Left lung (tissue), 4 donors: ENCODE measurements at regions not wholly inside any gene's neighbourhood (a gene's known extent, or its start where the extent isn't known, plus 50 kb on each side); places are given as distances from the start of the nearest gene placed in this dataset.

Experiments used
- ATAC-seq: fragments of 200-7000 bp; cut with Tn5 transposase; one replicate; pipeline ENCODE4 v1.9.1; 2020; ENCODE audit warnings: moderate library complexity
- DNase-seq, 4 donors: peaks; one replicate each; pipeline ENCODE4 v3.0.0-alpha.2; 2013 to 2020
- H3K27ac ChIP-seq, 2 donors: fragments of 200-600 bp; sonication (generic) in 1 of 2; one replicate each; pipeline versions ENCODE4 v1.5.0 to v1.8.0; 2020 to 2021
- H3K27me3 ChIP-seq, 2 donors: fragments of 200-600 bp; sonication (generic) in 1 of 2; one replicate each; pipeline versions ENCODE4 v1.5.0 to v1.8.0; 2020 to 2021
- H3K36me3 ChIP-seq, 2 donors: fragments of 200-600 bp; sonication (generic) in 1 of 2; one replicate each; pipeline versions ENCODE4 v1.5.0 to v1.8.0; 2020 to 2021
- H3K4me1 ChIP-seq, 2 donors: fragments of 200-600 bp; one replicate each; pipeline ENCODE4 v1.8.0; 2021
- H3K4me3 ChIP-seq, 2 donors: fragments of 200-600 bp; sonication (generic) in 1 of 2; one replicate each; pipeline versions ENCODE4 v1.5.0 to v1.8.0; 2020 to 2021; ENCODE audit warnings: mild to moderate bottlenecking in 1 of 2
- H3K9me3 ChIP-seq, 2 donors: fragments of 200-600 bp; sonication (generic) in 1 of 2; one replicate each; pipeline versions ENCODE4 v1.5.0 to v1.8.0; 2020 to 2021
- CTCF ChIP-seq, 2 donors: fragments of 200-600 bp; sonication (generic) in 1 of 2; IDR thresholded peaks; one replicate each; pipeline versions ENCODE4 v1.5.0 to v1.8.0; 2021; ENCODE audit warnings: antibody characterized with exemption in 2 of 2
- intact Hi-C, 2 donors: fragments of 100-400 bp; cut with DNase I; formaldehyde crosslinking; loops; one replicate each; pipeline versions ENCODE4 v1.11.2 to v1.14.2; 2022
- donor health status: DM: no; HTN: yes; CAD: no.
- donor health status: DM: no; HTN: no; CAD: no.

DNA sequence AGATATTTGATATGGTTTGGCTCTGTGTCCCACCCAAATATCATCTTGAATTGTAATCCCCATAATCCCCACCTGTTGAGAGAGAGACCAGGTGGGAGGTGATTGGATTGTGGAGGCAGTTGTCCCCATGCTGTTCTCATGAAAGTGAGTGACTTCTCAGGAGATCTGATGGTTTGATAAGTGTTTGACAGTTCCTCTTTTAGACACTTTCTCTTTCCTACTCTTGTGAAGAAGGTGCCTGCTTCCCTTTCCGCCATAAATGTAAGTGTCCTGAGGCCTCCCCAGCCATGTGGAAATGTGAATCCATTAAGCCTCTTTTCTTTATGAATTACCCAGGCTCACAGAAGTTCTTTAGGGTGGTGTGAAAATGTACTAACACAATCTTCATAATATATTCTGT, 1404.0 kb upstream of the ADGRB3 start:
- no peak for DNase-seq
- Histone ChIP-seq H3K4me3 (no peak overlapping the region), H3K27ac (no peak overlapping the region), H3K9me3 (no peaks in the 10 kb centered on the region), H3K27me3 (no peaks in the 10 kb centered on the region), H3K36me3 (no peaks in the 10 kb centered on the region), H3K4me1 (no peaks in the 10 kb centered on the region)
- intact Hi-C loops: no loop called here
- no peak for ATAC-seq
- TF ChIP-seq CTCF (IDR thresholded peaks at IDR 0.05): no peak

GRCh38 chr6:67224989-67225388, 1410.1 kb upstream of the ADGRB3 start:
- Histone ChIP-seq H3K4me1 (no peaks in the 10 kb centered on the region), H3K4me3 (no peak overlapping the region), H3K27ac (no peak overlapping the region), H3K36me3 (no peaks in the 10 kb centered on the region), H3K9me3 (no peaks in the 10 kb centered on the region), H3K27me3 (no peaks in the 10 kb centered on the region)
- intact Hi-C loops: no loop called here
- no peak for DNase-seq
- TF ChIP-seq CTCF (IDR thresholded peaks at IDR 0.05): no peak
- no peak for ATAC-seq

DNA sequence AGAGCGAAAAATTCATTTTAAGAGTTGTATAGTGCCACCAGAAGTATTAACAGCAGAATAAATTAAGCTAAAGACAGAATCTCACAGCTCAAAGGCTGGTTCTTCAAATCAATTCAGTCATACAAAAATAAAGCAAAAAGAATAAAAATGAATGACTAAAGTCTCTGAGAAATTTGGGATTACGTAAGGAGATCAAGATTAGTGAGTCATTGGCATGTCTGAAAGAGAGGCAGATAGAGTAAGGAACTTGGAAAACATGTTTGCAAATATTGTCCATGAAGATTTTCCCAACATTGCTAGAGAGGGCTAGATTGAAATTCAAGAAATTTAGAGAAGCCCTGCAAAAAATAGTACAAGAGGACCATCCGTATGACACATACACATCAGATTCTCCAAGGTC, 1413.9 kb upstream of the ADGRB3 start:
- Histone ChIP-seq H3K4me1 (no peaks in the 10 kb centered on the region), H3K27ac (no peak overlapping the region), H3K9me3 (no peaks in the 10 kb centered on the region), H3K27me3 (no peaks in the 10 kb centered on the region), H3K36me3 (no peaks in the 10 kb centered on the region), H3K4me3 (no peak overlapping the region)
- TF ChIP-seq CTCF (IDR thresholded peaks at IDR 0.05): no peak
- ATAC-seq: no peak
- intact Hi-C loops: no loop called here
- DNase-seq: no peak

GRCh38 chr6:67219346-67219745, 1415.7 kb upstream of the ADGRB3 start:
- no peaks in the 10 kb centered on the region for H3K27me3 ChIP-seq
- H3K36me3 ChIP-seq: no peaks in the 10 kb centered on the region
- no peaks in the 10 kb centered on the region for H3K4me1 ChIP-seq
- H3K27ac ChIP-seq: no peak overlapping the region
- no peak for TF ChIP-seq CTCF (IDR thresholded peaks at IDR 0.05)
- intact Hi-C loops: no loop called here
- peaks cover 0 to 2% of the 10 kb centered on the region in 2 donors for H3K9me3 ChIP-seq
- DNase-seq (no peak), ATAC-seq (no peak)
- no peak overlapping the region for H3K4me3 ChIP-seq

GRCh38 chr6:67212584-67212983, 1422.5 kb upstream of the ADGRB3 start:
- Histone ChIP-seq H3K4me1 (no peaks in the 10 kb centered on the region), H3K9me3 (peaks cover 0 to 3% of the 10 kb centered on the region in 2 donors), H3K4me3 (no peak overlapping the region), H3K27me3 (no peaks in the 10 kb centered on the region), H3K27ac (no peak overlapping the region), H3K36me3 (no peaks in the 10 kb centered on the region)
- intact Hi-C loops: no loop called here
- TF ChIP-seq CTCF (IDR thresholded peaks at IDR 0.05): no peak
- no peak for DNase-seq
- no peak for ATAC-seq
